Heart left ventricle (tissue), 16 donors: ENCODE measurements at regions not wholly inside any gene's neighbourhood (a gene's known extent, or its start where the extent isn't known, plus 50 kb on each side); places are given as distances from the start of the nearest gene placed in this dataset.

Experiments used
- ATAC-seq, 4 donors: fragments of 200-7000 bp; cut with Tn5 transposase; one replicate each; pipeline ENCODE4 v1.9.1; 2020 to 2022; ENCODE audit warnings: moderate library complexity in 4 of 4, mild to moderate bottlenecking in 3 of 4, moderate number of reproducible peaks in 1 of 4
- DNase-seq, 5 donors: peaks; one replicate each; pipeline ENCODE4 v3.0.0-alpha.2; 2020
- H3K27ac ChIP-seq, 12 donors: fragments of 200-600 bp; sonication (generic) in 4 of 12; one replicate each; pipeline versions ENCODE4 v1.5.0 to v1.8.0; 2016 to 2022; ENCODE audit warnings: mild to moderate bottlenecking in 2 of 12
- H3K27me3 ChIP-seq, 9 donors: fragments of 200-600 bp; sonication (generic) in 2 of 9; one replicate each; pipeline versions ENCODE4 v1.5.1 to v1.8.0; 2016 to 2022; ENCODE audit warnings: mild to moderate bottlenecking in 3 of 9
- H3K36me3 ChIP-seq, 9 donors: fragments of 200-600 bp; sonication (generic) in 2 of 9; one replicate each; pipeline versions ENCODE4 v1.5.0 to v1.8.0; 2018 to 2022; ENCODE audit warnings: mild to moderate bottlenecking in 2 of 9
- H3K4me1 ChIP-seq, 12 donors: fragments of 200-600 bp; sonication (generic) in 4 of 12; one replicate each; pipeline versions ENCODE4 v1.5.0 to v1.8.0; 2016 to 2022; ENCODE audit warnings: mild to moderate bottlenecking in 3 of 12
- H3K4me3 ChIP-seq, 12 donors: fragments of 200-600 bp; sonication (generic) in 4 of 12; one replicate each; pipeline versions ENCODE4 v1.5.0 to v1.8.0; 2017 to 2022; ENCODE audit warnings: mild to moderate bottlenecking in 9 of 12, moderate library complexity in 4 of 12
- H3K9me3 ChIP-seq, 12 donors: fragments of 200-600 bp; sonication (generic) in 4 of 12; one replicate each; pipeline versions ENCODE4 v1.5.0 to v1.8.0; 2016 to 2022; ENCODE audit warnings: mild to moderate bottlenecking in 1 of 12
- CTCF ChIP-seq, 12 donors: fragments of 200-600 bp; sonication (generic) in 4 of 12; IDR thresholded peaks; one replicate each; pipeline versions ENCODE4 v1.5.0 to v1.8.0; 2018 to 2022; ENCODE audit warnings: antibody characterized with exemption in 12 of 12, mild to moderate bottlenecking in 5 of 12
- POLR2A ChIP-seq, 2 donors: fragments of 450-650 bp; IDR thresholded peaks; one replicate each; pipeline ENCODE4 v1.6.1; 2017; ENCODE audit warnings: antibody characterized with exemption in 2 of 2, mild to moderate bottlenecking in 2 of 2, moderate library complexity in 2 of 2
- WGBS, 4 donors: extraction: QIAGEN DNeasy Blood & Tissue Kit in 2 of 4; methylation state at CpG; one replicate each; pipeline versions ENCODE4 v1.1.5 to v1.1.7; 2013 to 2018; 5-methylcytosine and 5-hydroxymethylcytosine counted together
- intact Hi-C, 10 donors: fragments of 100-400 bp; cut with DNase I; formaldehyde crosslinking; loops; one replicate each; pipeline versions ENCODE4 v1.11.1 to v1.14.2; 2022
- donor health status: ischemic (EF 13 %, LVEDD 7.1; RV severe dilation, severe dysfunction).
- donor health status: healthy with polysubstance abuse.
- donor health status: DM: no; HTN: yes; CAD: no.
- donor health status: DM: no; HTN: no; CAD: no.
- donor health status: ischemic (EF 25% LVEDD 6.9; RV normal size, moderate dysfunction).
- donor health status: ischemic (EF 25% LVEDD 5.7; RV mildly dilated, moderate dysfunction).
- donor health status: healthy.
- donor health status: DM: yes; HTN: yes; CAD: no.
- donor health status: ischemic (EF 35%, LVEDD 5.7; RV mildly dilated, moderate dysfunction).
- donor health status: nonischemic (EF 11% LVEDD 7.7; RV severe dilation, severe dysfunction).
- donor health status: DM: yes; HTN: yes; CAD: no.
- donor health status: PGD.
- donor health status: ischemic (EF 29% LVEDD 5.4; RV normal size, mild dysfunction).
- donor health status: nonischemic (EF 23%, LVEDD 6.1; RV moderate dilation, normal function).

- DNase-seq: no peak
- Histone ChIP-seq H3K27ac (no peak overlapping the region), H3K36me3 (no peaks in the 10 kb centered on the region), H3K4me3 (no peak overlapping the region), H3K9me3 (no peaks in the 10 kb centered on the region), H3K27me3 (no peaks in the 10 kb centered on the region), H3K4me1 (no peaks in the 10 kb centered on the region)
- no peak for ATAC-seq
- intact Hi-C loops: loop anchor here in 1 of 10 donors (5.0 kb wide), 1 partner anchor 50 kb away; no protein-coding TSS in a partner anchor
- no peak for TF ChIP-seq POLR2A (IDR thresholded peaks at IDR 0.05)
- TF ChIP-seq CTCF (IDR thresholded peaks at IDR 0.05): no peak
- WGBS, 4 donors: 76 to 86% (median 82%) methylated on average over 2 of the region's 2 CpGs
Observed at GRCh38 chr21:26227130-26227529, 56.6 kb upstream of the APP start.

GRCh38 chr21:26226724-26227123, 56.2 kb upstream of the APP start:
- Histone ChIP-seq H3K27me3 (no peaks in the 10 kb centered on the region), H3K9me3 (no peaks in the 10 kb centered on the region), H3K27ac (no peak overlapping the region), H3K36me3 (no peaks in the 10 kb centered on the region), H3K4me1 (no peaks in the 10 kb centered on the region), H3K4me3 (no peak overlapping the region)
- intact Hi-C loops: loop anchor here in 1 of 10 donors (5.0 kb wide), 1 partner anchor 49 kb away; no protein-coding TSS in a partner anchor
- 92 to 98% (median 94%) methylated on average over 1 of the region's 1 CpG for WGBS, 4 donors
- ATAC-seq: no peak
- no peak for DNase-seq
- no peak for TF ChIP-seq POLR2A (IDR thresholded peaks at IDR 0.05)
- TF ChIP-seq CTCF (IDR thresholded peaks at IDR 0.05): no peak

GRCh38 chr21:26225046-26225445, 54.5 kb upstream of the APP start:
- Histone ChIP-seq H3K27me3 (no peaks in the 10 kb centered on the region), H3K36me3 (no peaks in the 10 kb centered on the region), H3K4me1 (no peaks in the 10 kb centered on the region), H3K9me3 (no peaks in the 10 kb centered on the region), H3K27ac (no peak overlapping the region), H3K4me3 (no peak overlapping the region)
- intact Hi-C loops: loop anchor here in 1 of 10 donors (5.0 kb wide), 1 partner anchor 48 kb away; no protein-coding TSS in a partner anchor
- WGBS, 4 donors: 78 to 90% (median 87%) methylated on average over 2 of the region's 2 CpGs
- TF ChIP-seq POLR2A (IDR thresholded peaks at IDR 0.05) (no peak), CTCF (IDR thresholded peaks at IDR 0.05) (no peak)
- no peak for ATAC-seq
- DNase-seq: no peak

GRCh38 chr21:26224366-26224765, 53.8 kb upstream of the APP start:
- Histone ChIP-seq H3K27me3 (no peaks in the 10 kb centered on the region), H3K36me3 (no peaks in the 10 kb centered on the region), H3K4me1 (no peaks in the 10 kb centered on the region), H3K27ac (no peak overlapping the region), H3K9me3 (no peaks in the 10 kb centered on the region), H3K4me3 (no peak overlapping the region)
- intact Hi-C loops: no loop called here
- no peak for DNase-seq
- TF ChIP-seq CTCF (IDR thresholded peaks at IDR 0.05) (no peak), POLR2A (IDR thresholded peaks at IDR 0.05) (no peak)
- no peak for ATAC-seq
- WGBS, 4 donors: 89 to 95% (median 91%) methylated on average over 2 of the region's 2 CpGs
